Epithelial cell of proximal tubule (primary cell): ENCODE measurements at regions not wholly inside any gene's neighbourhood (a gene's known extent, or its start where the extent isn't known, plus 50 kb on each side); places are given as distances from the start of the nearest gene placed in this dataset.

ENCODE experiments used
- DNase-seq: peaks from one replicate; pipeline ENCODE4 v3.0.0-alpha.2; 2011; ENCODE audit warnings: low read depth
- H3K4me3 ChIP-seq: 2 replicates; pipeline ENCODE4 v1.5.1; 2011; ENCODE audit warnings: low read depth, mild to moderate bottlenecking, low read length
- CTCF ChIP-seq: conservative IDR thresholded peaks from 2 replicates; pipeline ENCODE4 v1.5.1; 2012; ENCODE audit warnings: low read depth, mild to moderate bottlenecking, low read length

DNA sequence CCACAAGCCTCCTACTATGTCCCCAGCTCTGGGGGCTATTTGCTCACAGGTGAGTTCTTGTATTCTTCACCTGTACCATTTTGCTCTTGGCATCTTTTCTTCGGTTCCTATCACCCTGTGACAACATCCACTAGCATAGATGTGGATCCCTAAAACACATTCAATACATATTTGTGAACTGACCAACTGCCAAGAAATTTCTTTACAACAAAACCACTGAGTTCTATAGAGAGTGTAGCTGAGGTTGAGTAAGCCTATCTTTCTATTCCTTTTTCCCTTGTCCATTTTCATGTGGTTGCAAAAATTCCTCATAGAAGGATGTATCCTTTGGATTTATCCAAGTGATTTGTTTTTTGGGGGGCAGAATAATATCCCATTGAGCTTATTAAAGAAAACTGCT, 192.7 kb upstream of the ITGA4 start:
- DNase-seq = no peak
- no peak for TF ChIP-seq CTCF
- no peak overlapping the region for H3K4me3 ChIP-seq

DNA sequence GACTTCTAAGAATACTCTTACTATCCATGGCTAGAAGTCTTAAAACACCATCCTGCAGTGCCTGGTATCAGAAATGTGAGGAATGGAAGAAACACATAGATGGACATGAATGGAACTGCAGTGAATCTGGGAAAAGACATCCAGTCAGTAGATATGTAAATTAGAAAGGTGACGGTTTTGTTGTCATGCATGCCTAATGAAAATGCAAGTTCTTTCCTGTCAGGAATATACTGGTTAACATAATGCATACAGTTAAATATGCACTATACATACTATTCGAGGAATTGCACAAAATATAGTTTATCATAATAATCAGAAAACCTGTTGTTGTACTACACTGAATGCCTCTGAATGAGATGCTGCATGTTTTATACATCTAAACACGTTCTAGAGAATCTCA, 190.6 kb upstream of the ITGA4 start:
- DNase-seq = no peak
- no peak overlapping the region for H3K4me3 ChIP-seq
- no peak for TF ChIP-seq CTCF

DNA sequence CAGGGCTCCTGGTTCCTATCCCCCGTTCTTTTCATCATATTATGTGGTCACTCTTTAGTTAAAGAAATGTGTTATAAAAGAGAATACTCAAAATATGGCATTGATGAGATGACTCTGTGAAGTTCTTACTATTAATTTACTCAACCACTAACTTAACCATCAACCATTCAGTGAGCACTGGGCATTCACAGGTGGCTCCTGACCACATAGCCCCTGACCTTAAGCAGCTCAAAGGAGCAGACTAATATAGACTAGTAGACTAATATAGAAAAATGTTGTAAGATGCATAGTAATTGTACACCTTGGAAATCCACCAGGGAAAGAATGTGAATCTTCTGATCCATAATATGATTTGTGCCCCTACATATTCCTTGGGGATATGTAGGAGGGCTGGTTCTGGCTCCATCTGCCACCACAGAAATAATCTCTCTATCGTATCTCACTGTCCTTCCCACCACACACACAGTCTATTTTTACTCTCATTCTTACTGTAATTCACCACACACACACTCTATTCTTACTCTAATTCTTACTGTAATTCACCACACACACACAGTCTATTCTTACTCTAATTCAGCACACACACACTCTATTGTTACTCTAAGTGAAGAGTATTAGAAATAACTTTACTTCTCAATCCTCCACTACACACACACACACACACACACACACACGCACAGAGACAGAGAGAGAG, 188.9 kb upstream of the ITGA4 start:
- no peak for DNase-seq
- no peak for TF ChIP-seq CTCF
- no peak overlapping the region for H3K4me3 ChIP-seq

GRCh38 chr2:181273986-181274385, 183.2 kb upstream of the ITGA4 start:
- H3K4me3 ChIP-seq = no peak overlapping the region
- DNase-seq = no peak
- TF ChIP-seq CTCF = no peak

DNA sequence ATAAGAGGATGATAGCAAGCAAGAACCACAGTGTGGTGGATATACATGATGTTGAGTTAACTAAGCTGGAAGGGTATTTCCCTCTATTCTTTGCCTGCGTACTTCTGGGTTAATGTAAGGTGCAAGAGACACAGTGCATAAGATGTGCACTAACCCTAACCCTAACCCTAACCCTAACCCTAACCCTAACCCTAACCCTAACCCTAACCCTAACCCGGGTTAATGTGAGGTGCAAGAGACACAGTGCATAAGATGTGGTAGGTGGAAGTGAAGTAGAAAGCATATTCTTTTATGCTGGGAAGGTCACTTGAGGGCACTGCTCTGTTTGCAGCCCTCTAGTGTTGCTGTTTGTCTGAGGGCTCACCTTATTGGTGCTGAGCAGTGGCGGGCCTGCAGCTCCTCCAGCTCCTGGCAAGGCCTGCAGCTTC, 181.5 kb upstream of the ITGA4 start:
- no peak for DNase-seq
- TF ChIP-seq CTCF = no peak
- H3K4me3 ChIP-seq = no peak overlapping the region

GRCh38 chr2:181281206-181281832, 175.9 kb upstream of the ITGA4 start:
- TF ChIP-seq CTCF = no peak
- H3K4me3 ChIP-seq = no peak overlapping the region
- DNase-seq = no peak

DNA sequence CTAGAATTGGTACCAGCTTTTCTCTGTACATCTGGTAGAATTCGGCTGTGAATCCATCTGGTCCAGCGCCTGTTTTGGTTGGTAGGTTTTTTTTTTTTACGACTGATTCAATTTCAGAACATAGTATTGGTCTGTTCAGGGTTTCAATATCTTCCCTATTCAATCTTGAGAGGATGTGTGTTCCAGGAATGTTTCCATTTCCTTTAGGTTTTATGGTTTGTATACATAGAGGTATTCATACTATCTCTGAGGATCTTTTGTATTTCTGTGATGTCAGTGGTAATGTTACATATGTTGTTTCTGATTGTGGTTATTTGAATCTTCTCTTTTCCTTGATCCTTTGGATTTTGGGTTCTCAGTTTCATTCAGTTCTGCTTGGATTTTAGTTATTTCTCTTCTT, 172.1 kb upstream of the ITGA4 start:
- TF ChIP-seq CTCF = no peak
- H3K4me3 ChIP-seq = no peak overlapping the region
- no peak for DNase-seq
